NCI-H1417 (cell line): ENCODE measurements at regions not wholly inside any gene's neighbourhood (a gene's known extent, or its start where the extent isn't known, plus 50 kb on each side); places are given as distances from the start of the nearest gene placed in this dataset.

Experiments
- DNase-seq, 3 experiments: peaks; one replicate each; lab custom pipeline; 2025; lab: John Stamatoyannopoulos, UW

DNA sequence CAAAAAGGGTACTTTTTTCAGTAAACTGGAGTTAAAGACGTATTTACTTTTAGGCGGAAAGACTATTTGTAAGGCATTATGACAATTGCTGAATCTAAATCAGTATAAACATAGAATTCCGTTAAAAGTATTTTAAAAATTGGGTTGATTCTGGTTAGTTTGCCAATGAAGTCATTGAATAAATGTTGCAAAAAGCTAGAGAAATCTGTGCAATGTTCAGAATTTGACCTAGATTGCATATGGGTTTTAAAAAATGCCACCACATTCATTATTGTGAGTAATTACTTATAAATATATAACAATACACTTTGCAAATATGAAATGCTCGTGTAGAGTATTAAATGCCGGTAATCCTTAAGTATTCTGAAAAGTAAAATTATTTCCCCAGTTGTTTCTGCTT, 116.5 kb upstream of the EEF1E1 start:
- DNase-seq = no peak

DNA sequence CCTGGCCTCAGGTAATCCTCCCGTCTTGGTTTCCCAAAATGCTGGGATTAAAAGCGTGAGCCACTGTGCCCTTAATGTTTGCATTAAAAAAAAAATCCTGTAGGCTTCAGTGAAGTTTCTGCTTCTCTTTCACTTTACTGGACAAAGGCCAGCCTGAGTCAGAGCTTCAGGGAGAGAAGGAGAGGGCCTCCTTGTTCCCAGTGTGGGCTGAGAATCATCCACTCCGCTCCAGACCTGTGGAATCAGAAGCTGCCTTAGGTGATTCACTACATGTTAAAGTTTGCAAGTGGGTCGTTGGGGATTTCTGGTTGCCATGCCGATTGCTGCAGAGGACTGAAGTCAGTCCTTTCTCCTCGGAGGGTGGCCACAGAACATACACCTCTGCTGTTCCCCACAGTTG, 113.3 kb upstream of the EEF1E1 start:
- DNase-seq = no peak

DNA sequence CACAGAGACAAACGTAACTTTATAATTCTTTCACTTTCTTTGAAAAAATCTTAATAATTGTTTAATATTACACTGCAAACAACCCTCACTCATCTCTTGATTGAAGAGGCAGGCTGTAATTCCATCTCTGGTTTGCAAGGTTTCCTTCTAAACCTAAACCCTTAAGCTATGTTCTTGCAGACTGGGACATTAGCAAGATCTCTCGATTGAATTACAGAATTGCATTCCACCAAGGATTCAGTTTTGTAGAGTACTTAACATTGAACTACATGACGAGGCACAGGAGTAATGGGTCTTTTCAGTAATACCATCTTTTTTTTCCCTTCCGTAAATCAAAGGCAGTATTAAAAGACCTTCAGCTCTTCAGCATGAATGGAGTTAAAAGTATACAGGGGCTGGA, 111.6 kb upstream of the EEF1E1 start:
- no peak for DNase-seq

DNA sequence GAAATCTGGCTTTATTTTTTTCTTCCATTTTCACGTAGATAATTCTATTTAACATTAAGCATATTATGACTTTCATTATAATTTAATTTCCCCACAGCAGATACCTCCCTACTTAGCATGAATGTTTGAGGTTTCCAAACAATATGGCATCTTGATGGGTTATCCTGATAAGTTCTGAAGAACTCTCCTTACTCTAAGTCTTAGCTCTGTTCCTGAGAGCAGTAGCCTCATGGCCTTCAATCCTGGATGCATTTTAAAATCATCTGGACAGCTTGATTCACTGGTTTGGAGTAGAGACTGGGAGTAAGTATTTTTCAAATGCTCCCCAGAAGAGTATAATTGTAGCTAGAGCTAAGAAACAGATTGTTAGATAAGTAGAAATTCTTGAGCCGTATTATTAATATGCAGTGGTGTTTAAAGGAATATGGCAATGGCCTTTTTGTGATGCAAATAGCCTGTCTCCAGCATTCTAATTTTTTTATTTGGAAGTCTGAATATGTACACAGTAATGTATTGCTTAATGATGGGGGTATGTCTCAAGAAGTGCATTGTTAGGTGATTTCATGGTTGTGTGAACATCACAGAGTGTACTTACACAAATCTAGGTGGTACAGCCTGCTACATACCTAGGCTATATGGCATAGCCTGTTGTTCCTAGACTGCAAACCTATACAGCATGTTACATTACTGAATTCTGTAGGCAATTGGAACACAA, 110.5 kb upstream of the EEF1E1 start:
- no peak for DNase-seq

DNA sequence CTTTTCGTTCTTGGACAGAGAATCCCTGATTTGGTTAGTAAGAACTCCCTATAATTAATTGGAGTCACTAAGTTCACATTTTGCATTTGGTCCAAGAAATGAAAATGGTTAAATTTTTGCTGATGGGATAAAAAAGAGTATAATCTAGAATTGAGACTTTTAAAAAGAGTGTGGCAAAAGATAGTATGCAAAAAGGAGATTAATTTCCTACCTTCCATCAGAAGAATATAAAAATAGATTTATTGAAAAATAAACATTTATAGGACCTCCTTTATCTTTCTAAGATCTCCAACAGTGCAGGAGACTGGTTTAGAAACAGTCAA, 105.5 kb upstream of the EEF1E1 start:
- no peak for DNase-seq

DNA sequence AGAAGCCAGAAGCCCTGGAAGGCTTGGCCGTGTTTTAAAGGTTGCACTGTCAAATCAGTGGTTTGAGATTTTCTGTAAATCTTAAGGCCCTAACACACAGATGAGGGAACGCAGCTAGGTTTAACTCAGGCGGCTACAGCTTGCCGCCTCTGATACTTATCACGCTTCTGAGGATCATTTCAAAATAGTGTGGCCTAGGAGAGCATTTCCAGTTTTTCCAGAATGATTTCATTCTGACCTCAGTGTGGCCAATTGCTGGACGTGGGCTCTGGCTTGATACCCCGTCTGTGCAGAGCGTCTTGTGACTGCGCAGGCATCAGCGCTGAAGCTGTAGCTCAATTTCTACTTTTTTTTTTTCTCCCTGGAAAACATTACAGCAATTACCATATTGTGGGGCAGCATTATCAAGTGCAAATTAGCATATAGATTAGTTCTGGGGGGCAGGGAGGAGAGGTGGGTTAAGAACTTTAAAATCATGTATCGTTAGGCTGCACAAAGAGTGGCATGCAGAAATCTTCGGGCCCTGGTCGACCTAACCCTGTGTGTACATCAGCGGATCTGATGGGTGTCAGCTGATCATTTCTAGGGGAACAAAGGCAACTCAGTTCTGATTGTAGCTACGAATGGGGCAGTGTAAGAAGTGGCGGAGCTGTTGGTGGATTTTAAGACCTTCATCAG, 105.0 kb upstream of the EEF1E1 start:
- no peak for DNase-seq

DNA sequence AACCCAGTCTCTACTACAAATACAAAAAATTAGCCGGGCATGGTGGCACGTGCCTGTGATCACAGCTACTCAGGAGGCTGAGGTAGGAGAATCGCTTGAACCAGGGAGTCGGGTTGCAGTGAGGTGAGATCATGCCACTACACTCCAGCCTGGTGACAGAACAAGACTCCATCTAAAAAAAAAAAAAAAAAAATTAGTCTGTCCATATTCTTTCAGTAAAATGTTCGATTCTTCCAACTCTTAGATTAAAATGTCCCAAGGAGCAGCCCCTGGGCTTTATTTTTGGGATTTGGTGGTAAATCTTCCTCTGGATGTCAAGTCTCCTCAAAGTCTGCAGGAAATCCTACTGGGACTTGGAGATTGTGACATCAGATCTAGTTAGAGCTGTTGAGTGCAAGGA, 101.0 kb upstream of the EEF1E1 start:
- no peak for DNase-seq

DNA sequence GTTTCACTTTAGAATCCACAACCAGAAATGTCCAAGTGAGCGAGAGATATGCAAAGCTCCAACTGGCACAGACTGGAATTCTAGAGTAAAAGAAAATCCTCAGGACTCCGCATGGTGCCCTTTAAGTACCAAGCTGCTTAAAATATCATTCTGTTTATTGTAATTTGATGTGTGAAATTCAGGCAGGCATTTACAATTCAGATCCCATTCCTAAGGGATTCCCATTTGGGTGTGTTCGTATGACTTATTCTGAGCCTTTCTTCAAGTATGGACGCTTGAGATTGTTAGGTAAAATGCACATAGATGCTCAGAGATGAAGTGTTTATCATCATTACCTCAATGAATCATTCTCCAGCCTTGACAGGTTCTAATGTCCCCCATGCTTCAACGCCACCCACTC, 99.3 kb upstream of the EEF1E1 start:
- no peak for DNase-seq

DNA sequence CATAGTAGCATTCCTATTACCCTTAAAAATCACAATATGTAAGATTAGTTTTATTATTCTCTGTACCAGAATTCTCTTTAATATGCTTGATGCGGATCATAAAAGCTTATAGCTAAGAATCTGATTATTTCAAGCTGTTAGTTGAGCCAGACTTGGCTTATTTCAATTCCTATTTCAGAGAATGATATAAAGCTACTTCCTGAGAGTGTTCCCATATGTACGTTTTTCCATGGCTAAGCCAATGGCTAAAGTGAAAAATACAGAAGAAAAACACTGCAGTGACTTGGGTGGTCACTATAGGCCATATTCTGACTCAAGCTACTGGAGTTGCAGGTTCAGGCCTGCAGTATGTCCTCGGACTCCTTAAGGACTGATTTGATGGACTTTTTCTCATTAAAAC, 97.9 kb upstream of the EEF1E1 start:
- no peak for DNase-seq

DNA sequence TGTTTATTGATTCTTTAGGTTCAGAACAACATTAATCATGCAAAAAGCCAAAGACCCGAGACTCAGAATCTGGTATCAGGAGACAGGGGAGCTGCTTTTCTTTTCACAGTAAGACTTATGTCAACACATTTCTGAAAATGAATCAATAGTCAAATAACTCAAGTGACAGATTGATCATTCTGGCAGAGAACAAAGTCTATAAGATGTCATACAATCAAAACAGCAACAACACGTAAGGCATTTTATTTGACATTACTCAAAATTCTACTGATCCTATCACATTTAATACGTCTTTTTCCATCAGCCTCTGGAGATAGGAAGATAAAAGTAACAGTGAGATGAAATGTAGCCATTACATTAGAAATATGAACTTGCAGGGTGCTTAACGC, 93.4 kb upstream of the EEF1E1 start:
- DNase-seq = peak in 1 of 3 experiments; percentile 46

DNA sequence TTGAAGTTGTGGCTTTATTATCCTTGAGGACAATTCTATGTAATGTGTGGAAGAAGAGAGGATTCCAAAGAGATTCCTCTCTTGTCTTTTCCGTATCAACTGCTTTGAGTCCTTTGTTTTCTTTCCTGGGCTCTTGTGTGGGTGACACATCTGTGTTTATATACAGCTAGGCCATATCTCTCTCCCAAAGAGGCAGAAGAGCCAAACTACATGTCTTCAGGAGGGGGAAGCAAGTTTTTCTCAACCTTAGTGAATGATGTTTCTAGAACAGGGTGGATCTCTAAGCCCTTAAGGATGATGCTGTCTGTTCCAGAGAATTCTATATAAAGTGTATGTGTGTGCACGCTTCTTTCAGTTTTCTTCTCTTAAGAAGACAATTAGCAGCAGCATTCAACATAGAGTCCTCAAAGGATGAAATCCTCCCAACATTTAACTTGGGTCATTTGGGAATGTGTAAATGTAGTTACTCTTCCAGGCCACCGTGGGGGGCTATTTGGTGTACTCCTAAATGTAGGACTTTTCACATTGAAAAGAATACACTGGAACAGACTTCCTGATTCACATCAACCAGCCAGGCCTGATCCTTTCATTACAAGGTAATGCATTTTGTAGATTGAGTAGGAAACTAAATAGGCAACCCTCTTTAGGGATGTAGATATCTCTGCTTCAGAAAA, 92.8 kb upstream of the EEF1E1 start:
- peak in 2 of 3 experiments; percentile 7 to 46 for DNase-seq

DNA sequence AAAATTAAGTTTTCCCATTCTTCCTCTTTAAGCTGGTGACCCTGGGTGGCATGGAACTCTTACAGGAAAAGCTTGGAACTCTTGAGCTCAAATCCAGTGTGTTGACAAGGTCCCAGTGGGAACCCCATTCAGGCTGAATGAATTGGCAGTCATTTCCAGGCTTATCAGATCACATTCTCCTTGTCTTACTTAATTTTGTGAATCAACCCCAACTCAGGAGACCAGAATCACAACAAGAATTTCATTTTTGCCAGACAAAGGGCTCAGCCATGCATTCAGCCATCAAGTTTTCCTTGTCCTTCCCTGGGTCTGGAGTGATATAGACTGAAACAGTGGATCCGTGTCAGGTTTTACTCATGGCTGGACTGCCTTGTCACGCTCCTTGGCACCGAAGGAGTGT, 92.1 kb upstream of the EEF1E1 start:
- peak in 1 of 3 experiments; percentile 13 for DNase-seq

DNA sequence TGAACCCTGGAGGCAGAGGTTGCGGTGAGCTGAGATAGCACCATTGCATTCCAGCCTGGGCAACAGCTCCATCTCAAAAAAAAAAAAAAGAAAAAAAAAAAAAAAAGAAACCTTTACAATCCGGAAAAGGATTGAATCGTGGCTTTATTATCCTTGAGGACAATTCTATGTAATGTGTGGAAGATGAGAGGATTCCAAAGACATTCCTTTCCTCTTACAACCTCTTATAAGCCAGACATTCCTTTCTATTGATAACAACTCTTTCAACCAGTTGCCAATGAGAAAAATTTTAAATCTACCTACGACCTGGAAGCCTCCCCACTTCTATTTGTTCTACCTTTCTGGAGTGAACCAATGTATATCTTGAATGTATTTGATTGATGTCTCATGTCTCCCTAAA, 91.2 kb upstream of the EEF1E1 start:
- DNase-seq = no peak

DNA sequence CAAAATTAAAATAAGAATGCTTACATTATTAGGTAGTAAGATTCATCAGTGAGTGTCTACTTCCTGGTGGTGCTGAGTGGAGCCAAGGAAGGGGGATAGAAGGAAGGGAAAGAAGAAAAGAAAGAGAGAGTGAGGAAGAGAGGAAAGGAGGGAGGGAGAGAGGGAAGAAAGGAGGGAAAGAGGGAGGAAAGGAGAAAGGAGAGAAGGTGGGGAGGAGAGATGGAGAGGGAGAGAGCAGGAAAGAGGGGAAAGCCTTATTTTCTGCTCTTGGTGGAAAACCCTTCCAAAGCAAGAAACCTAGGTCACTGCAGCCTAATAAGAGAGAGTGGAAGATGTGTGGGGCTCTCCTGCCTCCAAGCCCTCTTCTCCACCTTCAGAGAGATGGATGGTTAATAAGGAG, 90.2 kb upstream of the EEF1E1 start:
- no peak for DNase-seq

DNA sequence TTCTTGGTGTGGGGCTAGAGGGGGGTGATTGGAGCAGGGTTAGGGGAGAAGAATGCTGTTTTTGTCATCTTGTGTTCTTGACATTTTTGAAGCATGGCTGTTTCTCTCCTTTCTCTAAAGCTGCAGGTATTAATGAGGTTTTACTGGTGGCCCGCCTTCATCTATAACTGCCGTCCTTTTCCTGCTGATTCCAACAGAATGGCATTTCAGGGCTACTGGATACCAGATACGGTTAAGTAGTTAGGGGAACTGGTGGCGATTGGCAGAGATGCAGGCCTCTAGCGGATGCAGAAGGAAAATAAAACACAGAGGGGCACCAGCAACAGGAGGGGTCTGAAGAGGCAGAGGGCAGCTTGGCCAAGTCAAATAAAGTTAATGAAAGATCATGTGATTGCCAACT, 89.7 kb upstream of the EEF1E1 start:
- DNase-seq = no peak

DNA sequence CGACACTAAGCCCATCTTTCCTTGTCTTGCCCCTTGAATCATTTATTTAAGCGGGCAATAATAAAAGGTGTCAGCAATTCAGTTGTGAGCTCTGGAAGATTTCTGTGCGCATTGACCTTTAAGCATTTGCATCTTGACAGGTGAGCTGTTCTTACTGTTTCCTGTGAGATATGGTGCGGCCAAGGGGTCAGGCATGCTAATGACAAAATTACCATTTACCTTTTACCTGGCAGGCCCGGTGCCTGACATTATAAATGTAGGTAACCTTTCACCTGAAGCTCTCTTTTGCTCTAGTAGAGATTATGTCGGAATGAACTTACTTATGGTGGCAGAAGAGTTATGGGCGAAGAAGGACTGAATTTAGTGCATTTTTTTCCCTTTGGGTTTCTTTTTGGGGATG, 89.3 kb upstream of the EEF1E1 start:
- DNase-seq = no peak

DNA sequence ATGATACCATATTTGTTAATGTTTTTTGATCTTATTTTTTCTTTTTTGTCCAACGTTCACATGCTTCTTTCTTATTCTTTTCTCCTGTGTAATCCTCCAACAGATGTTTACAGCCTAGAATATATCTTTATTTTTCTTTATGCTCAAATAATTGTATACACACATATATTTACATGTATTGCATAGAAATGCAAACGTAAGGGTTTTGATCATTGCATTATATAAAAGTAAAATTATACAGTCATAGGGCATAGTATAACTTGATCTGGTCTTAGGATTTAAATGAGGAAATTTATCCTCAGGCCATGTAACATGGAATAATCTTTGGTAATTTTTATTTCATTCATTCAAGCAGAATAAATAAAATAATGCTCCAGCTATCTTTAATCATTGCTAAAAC, 84.9 kb upstream of the EEF1E1 start:
- DNase-seq = no peak

DNA sequence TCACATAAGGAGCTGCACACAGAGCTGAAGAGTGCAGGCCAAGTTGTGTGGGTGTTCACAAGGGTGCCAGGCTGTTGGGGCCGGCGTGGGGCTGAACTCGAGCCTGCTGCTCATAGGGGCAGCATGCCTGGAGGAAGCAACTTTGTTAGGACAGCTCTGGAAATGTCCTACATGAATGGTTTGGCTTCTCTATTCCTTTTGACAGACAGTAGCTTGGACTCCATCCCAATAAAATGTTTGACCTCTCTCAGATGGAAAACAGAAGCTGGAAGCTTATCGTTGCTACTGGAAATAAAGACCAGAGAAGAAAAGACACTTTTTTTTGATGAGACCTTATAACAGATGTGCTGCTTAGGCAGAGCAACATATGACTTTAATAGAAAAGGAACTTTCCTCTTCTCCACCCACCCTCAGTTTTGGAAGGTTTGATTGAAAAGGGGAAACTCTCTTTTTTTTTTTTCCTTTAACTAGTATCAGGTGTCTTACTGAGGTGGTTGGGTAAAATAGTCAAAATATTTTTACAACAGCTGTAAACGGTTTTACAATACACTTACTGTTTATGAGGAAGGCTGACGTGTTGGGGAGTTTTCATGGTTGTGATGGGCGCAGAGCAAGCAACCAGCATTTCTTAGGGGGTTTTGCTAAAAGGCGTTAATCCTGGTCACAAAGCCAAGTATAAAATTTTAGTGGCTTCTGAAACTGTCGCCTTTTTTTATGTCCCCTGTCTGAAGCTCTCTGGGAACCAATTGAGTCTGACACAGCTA, 80.7 kb upstream of the EEF1E1 start:
- DNase-seq = no peak

DNA sequence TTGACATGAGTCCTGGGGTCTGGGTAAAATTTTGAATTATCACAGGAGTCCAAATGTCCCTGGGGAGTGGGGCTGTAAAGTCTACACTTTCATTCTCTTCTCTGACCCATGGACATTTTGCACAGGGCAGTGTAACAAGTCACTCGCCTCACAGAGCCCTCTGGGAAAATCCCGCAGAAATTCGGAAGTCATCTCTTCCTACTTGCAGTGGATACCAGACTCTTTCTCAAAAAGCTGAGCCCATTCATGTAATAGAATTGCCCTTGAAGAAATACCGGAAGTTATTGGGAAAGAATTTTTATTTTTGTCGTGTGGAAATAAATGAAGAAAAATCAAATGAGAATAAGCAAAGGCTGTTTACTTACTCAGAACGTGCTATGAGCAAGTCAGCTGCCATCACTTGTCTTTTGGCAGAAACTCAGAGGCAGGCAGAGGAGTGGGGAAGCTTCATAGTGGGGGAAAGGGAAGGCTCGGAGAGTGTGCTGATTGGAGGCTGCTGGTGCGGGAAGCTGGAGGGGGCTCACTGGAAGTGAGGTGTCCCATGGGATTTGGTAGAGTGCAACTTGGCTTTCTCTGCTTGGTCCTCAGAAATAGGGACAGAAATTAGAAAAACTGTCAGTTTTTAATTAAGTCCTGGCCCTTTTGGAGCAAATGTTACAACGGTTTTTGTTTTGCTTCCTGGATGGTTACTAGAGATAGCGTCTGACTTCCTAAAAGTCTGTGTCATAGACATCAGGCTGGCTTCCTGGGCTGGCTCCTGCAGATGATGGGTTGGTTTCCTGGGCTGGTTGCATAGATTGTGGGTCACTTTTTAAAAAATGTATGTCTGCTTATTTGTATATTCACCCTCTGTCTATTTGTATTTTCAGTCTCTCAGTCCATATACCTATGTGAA, 79.8 kb upstream of the EEF1E1 start:
- DNase-seq = no peak

DNA sequence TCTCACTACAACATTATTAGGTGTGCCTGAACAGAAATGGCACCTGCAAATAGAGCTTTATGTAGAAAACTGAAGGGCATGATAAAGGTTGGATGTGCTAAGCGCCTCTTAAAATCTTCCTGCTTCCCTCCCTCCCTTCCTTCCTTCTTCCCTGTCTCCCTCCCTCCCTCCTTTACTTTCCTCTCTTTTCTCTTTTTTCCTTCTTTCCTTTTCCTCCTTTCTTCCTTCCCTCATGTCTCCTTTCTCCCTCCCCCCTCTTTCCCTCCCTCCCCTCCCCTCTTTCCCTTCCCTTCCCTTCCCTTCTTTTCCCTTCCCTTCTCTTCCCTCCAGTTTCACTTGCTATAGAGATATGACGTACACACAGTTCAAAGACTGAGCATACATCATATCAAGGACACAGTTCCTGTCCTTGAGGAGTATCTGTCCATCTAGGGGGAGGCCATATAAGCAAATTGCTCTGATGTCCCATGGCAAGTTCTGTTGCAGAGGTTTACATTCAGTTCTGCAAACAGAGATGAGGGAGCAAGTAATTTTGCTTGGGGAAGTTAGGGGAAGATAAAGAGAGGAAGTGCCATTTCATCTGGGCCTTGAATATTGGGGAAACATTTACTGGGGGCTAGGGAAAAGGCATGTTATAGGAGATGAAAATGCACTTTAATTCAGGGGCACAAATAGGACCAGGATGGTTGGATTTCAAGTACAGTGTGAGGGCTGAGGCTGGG, 79.0 kb upstream of the EEF1E1 start:
- no peak for DNase-seq
